Neural cell (in vitro differentiated cells): ENCODE measurements at regions not wholly inside any gene's neighbourhood (a gene's known extent, or its start where the extent isn't known, plus 50 kb on each side); places are given as distances from the start of the nearest gene placed in this dataset.

Experiments
- H2AFZ ChIP-seq: fragments of 200-600, 300-800 bp; sonication (generic), shearing (Covaris generic); 2 replicates; pipeline ENCODE4 v1.6.0; 2014; ENCODE audit warnings: low read depth, mild to moderate bottlenecking, antibody characterized with exemption, low read length, moderate library complexity
- H3F3A ChIP-seq: fragments of 200-600 bp; shearing (Covaris generic); 2 replicates; pipeline ENCODE4 v1.6.1; 2016; ENCODE audit warnings: mild to moderate bottlenecking, moderate library complexity, mixed read lengths, antibody characterized with exemption, low read length; ENCODE audit not compliant: insufficient read depth, poor library complexity, severe bottlenecking
- H3K27ac ChIP-seq: fragments of 200-600, 300-800 bp; sonication (generic), shearing (Covaris generic); 2 replicates; pipeline ENCODE4 v1.5.1; 2014; ENCODE audit warnings: mild to moderate bottlenecking, low read length, moderate library complexity
- H3K27me3 ChIP-seq: fragments of 300-800, 200-600 bp; sonication (generic), shearing (Covaris generic); 2 replicates; pipeline ENCODE4 v1.6.0; 2014; ENCODE audit warnings: mild to moderate bottlenecking, low read depth, low read length, moderate library complexity; ENCODE audit not compliant: insufficient read depth
- H3K36me3 ChIP-seq: fragments of 300-800, 200-600 bp; sonication (generic), shearing (Covaris generic); 2 replicates; pipeline ENCODE4 v1.5.1; 2014; ENCODE audit warnings: mild to moderate bottlenecking, antibody characterized with exemption, low read length, moderate library complexity; ENCODE audit not compliant: insufficient read depth
- H3K4me2 ChIP-seq: fragments of 300-800, 200-600 bp; sonication (generic), shearing (Covaris generic); 2 replicates; pipeline ENCODE4 v1.6.0; 2014; ENCODE audit warnings: mild to moderate bottlenecking, low read length
- H3K4me3 ChIP-seq: fragments of 300-800, 200-600 bp; sonication (generic), shearing (Covaris generic); 2 replicates; pipeline ENCODE4 v1.5.1; 2014; ENCODE audit warnings: mild to moderate bottlenecking, low read length, moderate library complexity
- H3K79me2 ChIP-seq: fragments of 200-600 bp; shearing (Covaris generic); replicated peaks from 2 replicates; pipeline ENCODE4 v1.6.0; 2014; ENCODE audit warnings: mild to moderate bottlenecking, low read length, moderate library complexity; ENCODE audit not compliant: insufficient read depth
- H3K9ac ChIP-seq: fragments of 300-800, 200-600 bp; sonication (generic), shearing (Covaris generic); 2 replicates; pipeline ENCODE4 v1.6.1; 2016; ENCODE audit warnings: mild to moderate bottlenecking, low read length, mixed read lengths
- H3K9me2 ChIP-seq: fragments of 200-600 bp; shearing (Covaris generic); 2 replicates; pipeline ENCODE4 v1.6.1; 2016; ENCODE audit warnings: mild to moderate bottlenecking, low read length, mixed read lengths; ENCODE audit not compliant: insufficient read depth
- H3K9me3 ChIP-seq: fragments of 200-600, 300-800 bp; sonication (generic), shearing (Covaris generic); 2 replicates; pipeline ENCODE4 v1.6.1; 2016; ENCODE audit warnings: mild to moderate bottlenecking, mixed run types, low read length, moderate library complexity, mixed read lengths
- H4K20me1 ChIP-seq: fragments of 200-600 bp; shearing (Covaris generic); 2 replicates; pipeline ENCODE4 v1.6.1; 2016; ENCODE audit warnings: mild to moderate bottlenecking, mixed run types; ENCODE audit not compliant: insufficient read depth
- CTCF ChIP-seq: fragments of 450-650 bp; IDR thresholded peaks from 2 replicates; pipeline ENCODE4 v1.5.1; 2014; ENCODE audit warnings: antibody characterized with exemption, mild to moderate bottlenecking, moderate library complexity; ENCODE audit not compliant: poor library complexity, severe bottlenecking
- EP300 ChIP-seq: fragments of 450-650 bp; conservative IDR thresholded peaks from 2 replicates; pipeline ENCODE4 v1.6.1; 2014; ENCODE audit warnings: antibody characterized with exemption, mild to moderate bottlenecking, moderate library complexity; ENCODE audit not compliant: poor library complexity, severe bottlenecking
- EZH2 ChIP-seq: fragments of 200-600, 300-800 bp; shearing (Covaris generic), sonication (generic); IDR thresholded peaks from 2 replicates; pipeline ENCODE4 v1.6.1; 2014; ENCODE audit warnings: antibody characterized with exemption, low read length, borderline replicate concordance, mild to moderate bottlenecking; ENCODE audit not compliant: insufficient read depth, poor library complexity, severe bottlenecking
- MXI1 ChIP-seq: fragments of 450-650 bp; conservative IDR thresholded peaks from 2 replicates; pipeline ENCODE4 v1.6.1; 2014; ENCODE audit warnings: antibody characterized with exemption, mild to moderate bottlenecking; ENCODE audit not compliant: poor library complexity, severe bottlenecking
- POLR2AphosphoS5 ChIP-seq: IDR thresholded peaks from 2 replicates; pipeline ENCODE4 v1.6.1; 2012
- RAD21 ChIP-seq: fragments of 450-650 bp; conservative IDR thresholded peaks from 2 replicates; pipeline ENCODE4 v1.6.1; 2014; ENCODE audit warnings: antibody characterized with exemption, mild to moderate bottlenecking, moderate library complexity
- REST ChIP-seq: IDR thresholded peaks from 2 replicates; pipeline ENCODE4 v1.6.1; 2012; ENCODE audit warnings: borderline replicate concordance
- SMC3 ChIP-seq: fragments of 450-650 bp; conservative IDR thresholded peaks from 2 replicates; pipeline ENCODE4 v1.6.1; 2014; ENCODE audit warnings: antibody characterized with exemption, mild to moderate bottlenecking, moderate library complexity; ENCODE audit not compliant: poor library complexity
- TAF1 ChIP-seq: IDR thresholded peaks from 2 replicates; pipeline ENCODE4 v1.6.1; 2012; ENCODE audit warnings: low read depth

- H3K79me2 ChIP-seq, result no peaks in the 10 kb centered on the region
- no peak overlapping the region for H3K27ac ChIP-seq
- H3K9ac ChIP-seq, result no peak overlapping the region
- H3K9me2 ChIP-seq, result no peaks in the 10 kb centered on the region
- H3K27me3 ChIP-seq, result no peaks in the 10 kb centered on the region
- no peaks in the 10 kb centered on the region for H3K36me3 ChIP-seq
- H3F3A ChIP-seq, result no peaks in the 10 kb centered on the region
- H2AFZ ChIP-seq, result no peak overlapping the region
- TF ChIP-seq TAF1, result no peak
- H3K9me3 ChIP-seq, result no peaks in the 10 kb centered on the region
- H3K4me3 ChIP-seq, result no peak overlapping the region
- no peaks in the 10 kb centered on the region for H4K20me1 ChIP-seq
- H3K4me2 ChIP-seq, result no peak overlapping the region
Observed at GRCh38 chr13:50225193-50226155, 210.2 kb downstream of the KCNRG start.

GRCh38 chr13:50226515-50227155 lies 211.4 kb downstream of the KCNRG start:
- no peak for TF ChIP-seq EZH2
- no peak overlapping the region for H2AFZ ChIP-seq
- H3K27me3 ChIP-seq, result no peaks in the 10 kb centered on the region
- H3K79me2 ChIP-seq, result no peaks in the 10 kb centered on the region
- no peak overlapping the region for H3K4me3 ChIP-seq
- H3K9ac ChIP-seq, result no peak overlapping the region
- H3K9me2 ChIP-seq, result no peaks in the 10 kb centered on the region
- H3K36me3 ChIP-seq, result no peaks in the 10 kb centered on the region
- no peak overlapping the region for H3K27ac ChIP-seq
- no peaks in the 10 kb centered on the region for H3K9me3 ChIP-seq
- no peaks in the 10 kb centered on the region for H3F3A ChIP-seq
- H4K20me1 ChIP-seq, result no peaks in the 10 kb centered on the region
- no peak overlapping the region for H3K4me2 ChIP-seq

- H3K36me3 ChIP-seq, result no peaks in the 10 kb centered on the region
- no peak overlapping the region for H3K4me3 ChIP-seq
- H3K9me3 ChIP-seq, result no peaks in the 10 kb centered on the region
- H3K27me3 ChIP-seq, result no peaks in the 10 kb centered on the region
- H3K4me2 ChIP-seq, result no peak overlapping the region
- H3K9ac ChIP-seq, result no peak overlapping the region
- H3K9me2 ChIP-seq, result no peaks in the 10 kb centered on the region
- H3K79me2 ChIP-seq, result no peaks in the 10 kb centered on the region
- H2AFZ ChIP-seq, result no peak overlapping the region
- TF ChIP-seq MXI1 (no peak), CTCF (no peak), REST (no peak), RAD21 (no peak), SMC3 (no peak), EZH2 (no peak), EP300 (no peak), TAF1 (no peak), POLR2AphosphoS5 (no peak)
- no peak overlapping the region for H3K27ac ChIP-seq
- H4K20me1 ChIP-seq, result no peaks in the 10 kb centered on the region
- no peaks in the 10 kb centered on the region for H3F3A ChIP-seq
Observed at GRCh38 chr13:50227361-50227760, 212.1 kb downstream of the KCNRG start.
